Neural progenitor cell (in vitro differentiated cells): ENCODE measurements at regions not wholly inside any gene's neighbourhood (a gene's known extent, or its start where the extent isn't known, plus 50 kb on each side); places are given as distances from the start of the nearest gene placed in this dataset.

Experiments used
- DNase-seq: peaks from one replicate; pipeline ENCODE4 v3.0.0-alpha.2; 2016; ENCODE audit warnings: low spot score
- H2AFZ ChIP-seq: fragments of 200-600 bp; sonication (generic); replicated peaks from 2 replicates; pipeline ENCODE4 v1.6.1; 2016; ENCODE audit warnings: antibody characterized with exemption
- H3F3A ChIP-seq: fragments of 200-600 bp; sonication (generic); 2 replicates; pipeline ENCODE4 v1.6.1; 2016; ENCODE audit warnings: antibody characterized with exemption, low read depth
- H3K27ac ChIP-seq: fragments of 200-600 bp; sonication (generic); 2 replicates; pipeline ENCODE4 v1.5.1; 2016; ENCODE audit warnings: mild to moderate bottlenecking
- H3K27me3 ChIP-seq: fragments of 200-600 bp; sonication (generic); 2 replicates; pipeline ENCODE4 v1.6.1; 2016; ENCODE audit warnings: mild to moderate bottlenecking, moderate library complexity
- H3K36me3 ChIP-seq: fragments of 200-600 bp; sonication (generic); 2 replicates; pipeline ENCODE4 v1.5.1; 2016
- H3K4me1 ChIP-seq: fragments of 200-600 bp; sonication (generic); 2 replicates; pipeline ENCODE4 v1.6.1; 2016; ENCODE audit warnings: mixed run types
- H3K4me2 ChIP-seq: fragments of 200-600 bp; sonication (generic); 2 replicates; pipeline ENCODE4 v1.6.1; 2016
- H3K4me3 ChIP-seq: fragments of 200-600 bp; sonication (generic); 2 replicates; pipeline ENCODE4 v1.5.1; 2016
- H3K79me2 ChIP-seq: fragments of 200-600 bp; sonication (generic); 2 replicates; pipeline ENCODE4 v1.6.1; 2016; ENCODE audit warnings: low read depth
- H3K9ac ChIP-seq: fragments of 200-600 bp; sonication (generic); 2 replicates; pipeline ENCODE4 v1.6.1; 2016
- H3K9me3 ChIP-seq: fragments of 200-600 bp; sonication (generic); 2 replicates; pipeline ENCODE4 v1.5.1; 2016; ENCODE audit warnings: low read depth
- H4K20me1 ChIP-seq: fragments of 200-600 bp; sonication (generic); 2 replicates; pipeline ENCODE4 v1.6.1; 2016; ENCODE audit warnings: low read depth
- H3K27ac Mint-ChIP-seq: 3 replicates; pipeline ENCODE4 v1.8.0; 2021; ENCODE audit warnings: mixed read lengths
- H3K27me3 Mint-ChIP-seq: 2 replicates; pipeline ENCODE4 v1.8.0; 2022; ENCODE audit warnings: low read depth, mild to moderate bottlenecking, inconsistent platforms, moderate library complexity, mixed read lengths; ENCODE audit not compliant: insufficient read depth
- H3K36me3 Mint-ChIP-seq: 3 replicates; pipeline ENCODE4 v1.8.0; 2021; ENCODE audit warnings: mixed read lengths
- H3K4me1 Mint-ChIP-seq: 3 replicates; pipeline ENCODE4 v1.8.0; 2021; ENCODE audit warnings: mixed read lengths
- H3K4me3 Mint-ChIP-seq: 3 replicates; pipeline ENCODE4 v1.8.0; 2021; ENCODE audit warnings: mild to moderate bottlenecking, moderate library complexity, mixed read lengths
- H3K9me3 Mint-ChIP-seq: 3 replicates; pipeline ENCODE4 v1.8.0; 2020; ENCODE audit warnings: mixed read lengths
- CTCF ChIP-seq: fragments of 200-600 bp; sonication (generic); IDR thresholded peaks from 2 replicates; pipeline ENCODE4 v1.5.1; 2017; ENCODE audit warnings: antibody characterized with exemption, mild to moderate bottlenecking
- EZH2 ChIP-seq: fragments of 200-600 bp; sonication (generic); IDR thresholded peaks from 2 replicates; pipeline ENCODE4 v1.6.1; 2017; ENCODE audit warnings: antibody characterized with exemption, mild to moderate bottlenecking, moderate library complexity
- EZH2phosphoT487 ChIP-seq: fragments of 200-600 bp; sonication (generic); IDR thresholded peaks from 2 replicates; pipeline ENCODE4 v1.6.1; 2017; ENCODE audit warnings: antibody characterized with exemption

- H2AFZ ChIP-seq: no peak overlapping the region
- no peak overlapping the region for H3K4me3 ChIP-seq
- no peaks in the 10 kb centered on the region for H4K20me1 ChIP-seq
- H3K4me1 ChIP-seq: no peaks in the 10 kb centered on the region
- DNase-seq: no peak
- H3K4me2 ChIP-seq: no peak overlapping the region
- no peaks in the 10 kb centered on the region for H3K27me3 ChIP-seq
- no peaks in the 10 kb centered on the region for H3F3A ChIP-seq
- H3K4me1 Mint-ChIP-seq: no peaks in the 10 kb centered on the region
- no peaks in the 10 kb centered on the region for H3K79me2 ChIP-seq
- H3K27ac Mint-ChIP-seq: no peak overlapping the region
- no peaks in the 10 kb centered on the region for H3K27me3 Mint-ChIP-seq
- peaks cover 20% of the 10 kb centered on the region for H3K9me3 Mint-ChIP-seq
- H3K27ac ChIP-seq: no peak overlapping the region
- no peaks in the 10 kb centered on the region for H3K9me3 ChIP-seq
- no peak overlapping the region for H3K9ac ChIP-seq
- TF ChIP-seq CTCF (no peak), EZH2phosphoT487 (no peak), EZH2 (no peak)
- H3K36me3 Mint-ChIP-seq: no peaks in the 10 kb centered on the region
- no peak overlapping the region for H3K4me3 Mint-ChIP-seq
- no peaks in the 10 kb centered on the region for H3K36me3 ChIP-seq
These were observed 113.4 kb upstream of the USP38 start for GRCh38 chr4:143071351-143071750.

- no peak for TF ChIP-seq CTCF
- no peak for TF ChIP-seq EZH2phosphoT487
- no peak for TF ChIP-seq EZH2
- no peaks in the 10 kb centered on the region for H3K27me3 Mint-ChIP-seq
- no peak overlapping the region for H3K4me3 ChIP-seq
- DNase-seq: no peak
- no peaks in the 10 kb centered on the region for H3K4me1 ChIP-seq
- H3K4me3 Mint-ChIP-seq: no peak overlapping the region
- no peaks in the 10 kb centered on the region for H4K20me1 ChIP-seq
- H3K36me3 ChIP-seq: no peaks in the 10 kb centered on the region
- no peak overlapping the region for H2AFZ ChIP-seq
- no peak overlapping the region for H3K4me2 ChIP-seq
- H3K27ac ChIP-seq: no peak overlapping the region
- no peaks in the 10 kb centered on the region for H3K27me3 ChIP-seq
- H3K36me3 Mint-ChIP-seq: no peaks in the 10 kb centered on the region
- no peaks in the 10 kb centered on the region for H3K4me1 Mint-ChIP-seq
- no peaks in the 10 kb centered on the region for H3F3A ChIP-seq
- H3K9ac ChIP-seq: no peak overlapping the region
- H3K27ac Mint-ChIP-seq: no peak overlapping the region
- peaks cover 2% of the 10 kb centered on the region for H3K9me3 Mint-ChIP-seq
- no peaks in the 10 kb centered on the region for H3K9me3 ChIP-seq
- no peaks in the 10 kb centered on the region for H3K79me2 ChIP-seq
These were observed 108.0 kb upstream of the USP38 start for GRCh38 chr4:143076723-143077122.

- Mint-ChIP-seq H3K4me1 (no peaks in the 10 kb centered on the region), H3K27ac (no peak overlapping the region), H3K36me3 (no peaks in the 10 kb centered on the region), H3K4me3 (no peak overlapping the region), H3K9me3 (no peaks in the 10 kb centered on the region), H3K27me3 (no peaks in the 10 kb centered on the region)
- Histone ChIP-seq H3K36me3 (no peaks in the 10 kb centered on the region), H3F3A (no peaks in the 10 kb centered on the region), H3K9me3 (no peaks in the 10 kb centered on the region), H4K20me1 (no peaks in the 10 kb centered on the region), H3K4me2 (no peak overlapping the region), H2AFZ (no peak overlapping the region), H3K27ac (no peak overlapping the region), H3K79me2 (no peaks in the 10 kb centered on the region), H3K27me3 (no peaks in the 10 kb centered on the region), H3K9ac (no peak overlapping the region), H3K4me1 (no peaks in the 10 kb centered on the region), H3K4me3 (no peak overlapping the region)
- TF ChIP-seq CTCF: no peak
- no peak for TF ChIP-seq EZH2
- TF ChIP-seq EZH2phosphoT487: no peak
- no peak for DNase-seq
These were observed 102.0 kb upstream of the USP38 start for GRCh38 chr4:143082701-143083100.
